Osteocyte (in vitro differentiated cells): ENCODE measurements at regions not wholly inside any gene's neighbourhood (a gene's known extent, or its start where the extent isn't known, plus 50 kb on each side); places are given as distances from the start of the nearest gene placed in this dataset.

ENCODE experiments used
- DNase-seq: peaks from one replicate; pipeline ENCODE4 v3.0.0; 2021; ENCODE audit warnings: mixed read lengths; ENCODE audit not compliant: unreplicated experiment; ENCODE audit errors: extremely low spot score
- H3K27ac Mint-ChIP-seq: one replicate; pipeline ENCODE4 v1.8.0; 2021; ENCODE audit warnings: mild to moderate bottlenecking, mixed read lengths; ENCODE audit not compliant: unreplicated experiment
- H3K27me3 Mint-ChIP-seq: one replicate; pipeline ENCODE4 v1.8.0; 2021; ENCODE audit warnings: mixed read lengths; ENCODE audit not compliant: unreplicated experiment
- H3K36me3 Mint-ChIP-seq: one replicate; pipeline ENCODE4 v1.8.0; 2021; ENCODE audit warnings: mixed read lengths; ENCODE audit not compliant: unreplicated experiment
- H3K4me1 Mint-ChIP-seq: one replicate; pipeline ENCODE4 v1.8.0; 2021; ENCODE audit warnings: mixed read lengths; ENCODE audit not compliant: unreplicated experiment
- H3K4me3 Mint-ChIP-seq: one replicate; pipeline ENCODE4 v1.8.0; 2021; ENCODE audit warnings: mild to moderate bottlenecking, moderate library complexity, mixed read lengths; ENCODE audit not compliant: unreplicated experiment
- H3K9me3 Mint-ChIP-seq: one replicate; pipeline ENCODE4 v1.8.0; 2021; ENCODE audit warnings: mixed read lengths; ENCODE audit not compliant: unreplicated experiment
- CTCF ChIP-seq: fragments of 200-600 bp; sonication (generic); IDR thresholded peaks from 2 replicates; pipeline ENCODE4 v1.5.0; 2021; ENCODE audit warnings: antibody characterized with exemption, mild to moderate bottlenecking, moderate library complexity

DNA sequence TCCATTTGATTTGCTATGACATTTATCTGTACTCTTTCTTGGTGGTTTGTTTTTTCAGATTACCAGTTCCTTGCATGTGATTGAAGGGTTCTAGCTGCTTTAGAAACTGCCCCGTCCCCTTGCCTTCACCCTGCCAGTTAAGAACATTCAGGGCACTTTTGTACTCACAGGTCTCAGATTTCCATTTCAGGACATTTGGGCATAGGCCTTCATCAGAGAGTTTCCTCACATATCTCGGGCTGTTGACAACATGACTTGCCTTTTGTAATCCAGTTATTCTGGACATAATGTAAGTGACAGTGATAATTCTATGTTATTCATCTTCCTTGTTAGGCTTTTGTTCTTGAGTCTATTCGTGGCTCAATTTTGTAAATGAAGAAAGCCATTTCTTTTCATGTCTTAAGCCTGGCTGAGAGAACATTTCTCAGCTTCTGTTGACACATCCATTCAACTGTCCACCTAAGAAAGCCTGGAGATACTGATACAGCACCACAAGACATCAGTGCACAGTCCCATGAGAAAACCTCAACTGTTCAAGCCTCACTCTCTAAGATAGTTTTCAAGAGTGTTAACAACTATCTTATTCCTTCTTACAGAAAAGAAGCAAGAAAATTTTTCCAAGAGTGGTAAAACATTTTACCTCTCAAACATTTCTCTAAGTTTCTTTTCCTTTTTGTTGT is 209.3 kb upstream of the SGK1 start:
- Mint-ChIP-seq H3K4me1 (peaks cover 57% of the 10 kb centered on the region), H3K27ac (peak overlapping the region; percentile 58), H3K27me3 (no peaks in the 10 kb centered on the region), H3K36me3 (no peaks in the 10 kb centered on the region), H3K4me3 (no peak overlapping the region), H3K9me3 (no peaks in the 10 kb centered on the region)
- no peak for TF ChIP-seq CTCF
- no peak for DNase-seq

- Mint-ChIP-seq H3K9me3 (no peaks in the 10 kb centered on the region), H3K4me3 (no peak overlapping the region), H3K27me3 (no peaks in the 10 kb centered on the region), H3K4me1 (peaks cover 56% of the 10 kb centered on the region), H3K36me3 (no peaks in the 10 kb centered on the region), H3K27ac (no peak overlapping the region)
- TF ChIP-seq CTCF: no peak
- no peak for DNase-seq
Observed at GRCh38 chr6:134525190-134525868, 207.4 kb upstream of the SGK1 start.

GRCh38 chr6:134523903-134524650 is 206.2 kb upstream of the SGK1 start:
- H3K4me3 Mint-ChIP-seq: no peak overlapping the region
- H3K27me3 Mint-ChIP-seq: no peaks in the 10 kb centered on the region
- H3K4me1 Mint-ChIP-seq: peaks cover 57% of the 10 kb centered on the region
- H3K9me3 Mint-ChIP-seq: no peaks in the 10 kb centered on the region
- DNase-seq: no peak
- H3K36me3 Mint-ChIP-seq: no peaks in the 10 kb centered on the region
- H3K27ac Mint-ChIP-seq: no peak overlapping the region
- no peak for TF ChIP-seq CTCF

DNA sequence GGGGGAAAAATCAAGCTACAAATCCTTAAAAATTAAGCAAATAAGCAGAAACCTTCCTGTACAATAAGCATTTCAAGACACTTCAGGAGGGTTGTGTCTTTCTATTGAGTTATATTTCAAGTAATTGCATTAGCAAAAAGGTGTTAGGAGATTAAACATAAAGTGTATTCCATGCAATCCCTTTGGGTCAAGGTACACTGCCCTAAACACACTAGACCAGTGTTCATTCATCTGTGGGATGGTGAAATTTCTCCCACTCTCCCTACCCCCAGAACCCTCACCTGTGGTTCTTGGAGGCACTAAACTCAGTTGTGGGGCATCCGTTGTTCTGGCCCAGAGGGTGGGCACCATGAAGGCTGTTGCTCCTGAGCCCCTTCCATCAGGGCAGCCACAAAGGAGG is 205.1 kb upstream of the SGK1 start:
- Mint-ChIP-seq H3K4me1 (peaks cover 67% of the 10 kb centered on the region), H3K27ac (peak overlapping the region; percentile 16), H3K36me3 (no peaks in the 10 kb centered on the region), H3K27me3 (no peaks in the 10 kb centered on the region), H3K9me3 (no peaks in the 10 kb centered on the region), H3K4me3 (no peak overlapping the region)
- DNase-seq: no peak
- TF ChIP-seq CTCF: no peak

GRCh38 chr6:134521116-134521501 is 203.2 kb upstream of the SGK1 start:
- Mint-ChIP-seq H3K36me3 (no peaks in the 10 kb centered on the region), H3K9me3 (no peaks in the 10 kb centered on the region), H3K27me3 (no peaks in the 10 kb centered on the region), H3K4me3 (peak overlapping the region; percentile 48), H3K27ac (peak overlapping the region; percentile 80), H3K4me1 (peaks cover 74% of the 10 kb centered on the region)
- no peak for TF ChIP-seq CTCF
- no peak for DNase-seq
